ENCODE measurements at regions not wholly inside any gene's neighbourhood (a gene's known extent, or its start where the extent isn't known, plus 50 kb on each side); places are given as distances from the start of the nearest gene placed in this dataset.
"Not testable (repeated sequence)": the region's sequence is repeated elsewhere in the genome, so short reads cannot be mapped to it uniquely, and the experiment has no call there.

GRCh38 chr12:131394752-131395151 is 316.1 kb upstream of the SFSWAP start:
- TF ChIP-seq POLR2A (IDR thresholded peaks at IDR 0.05; ENCODE audit: low read depth, low read length); PAX5 (IDR thresholded peaks at IDR 0.05; ENCODE audit: insufficient read depth, low read length, severe bottlenecking): not testable (repeated sequence)

Measured in GM12891 (cell line).